ELF-1 (cell line): ENCODE measurements at regions not wholly inside any gene's neighbourhood (a gene's known extent, or its start where the extent isn't known, plus 50 kb on each side); places are given as distances from the start of the nearest gene placed in this dataset.

Source experiments
- DNase-seq: peaks from one replicate; pipeline ENCODE4 v3.0.0-alpha.2; 2016; ENCODE audit warnings: low read depth, low spot score

GRCh38 chr5:66348387-66349125 is 204.5 kb downstream of the SREK1 start:
- DNase-seq: no peak

- DNase-seq: no peak
Measured at GRCh38 chr5:66351813-66352212, 207.7 kb downstream of the SREK1 start.

- DNase-seq: no peak
Measured at GRCh38 chr5:66353186-66353585, 209.1 kb downstream of the SREK1 start.

GRCh38 chr5:66354422-66354821 is 210.3 kb downstream of the SREK1 start:
- no peak for DNase-seq

- no peak for DNase-seq
Measured at GRCh38 chr5:66356011-66356565, 212.0 kb downstream of the SREK1 start.

- no peak for DNase-seq
Measured at GRCh38 chr5:66358741-66359140, 214.6 kb downstream of the SREK1 start.

GRCh38 chr5:66361070-66361469 is 217.0 kb downstream of the SREK1 start:
- DNase-seq: no peak

GRCh38 chr5:66362046-66362445 is 217.9 kb downstream of the SREK1 start:
- no peak for DNase-seq

- DNase-seq: no peak
Measured at GRCh38 chr5:66362687-66363086, 218.6 kb downstream of the SREK1 start.

GRCh38 chr5:66363097-66363496 is 219.0 kb downstream of the SREK1 start:
- no peak for DNase-seq

GRCh38 chr5:66364186-66364585 is 220.1 kb downstream of the SREK1 start:
- no peak for DNase-seq

- DNase-seq: no peak
Measured at GRCh38 chr5:66365981-66366380, 221.9 kb downstream of the SREK1 start.

- DNase-seq: no peak
Measured at GRCh38 chr5:66367814-66368541, 223.9 kb downstream of the SREK1 start.

GRCh38 chr5:66368811-66369210 is 224.7 kb downstream of the SREK1 start:
- no peak for DNase-seq

GRCh38 chr5:66377747-66378146 is 218.4 kb upstream of the MAST4 start:
- no peak for DNase-seq

GRCh38 chr5:66378407-66378806 is 217.8 kb upstream of the MAST4 start:
- no peak for DNase-seq

GRCh38 chr5:66382152-66382551 is 214.0 kb upstream of the MAST4 start:
- DNase-seq: no peak

- DNase-seq: peak; percentile 15
Measured at GRCh38 chr5:66405145-66405544, 191.0 kb upstream of the MAST4 start.

- no peak for DNase-seq
Measured at GRCh38 chr5:66406761-66407336, 189.3 kb upstream of the MAST4 start.

GRCh38 chr5:66407765-66408164 is 188.4 kb upstream of the MAST4 start:
- DNase-seq: no peak

GRCh38 chr5:66408576-66408975 is 187.6 kb upstream of the MAST4 start:
- no peak for DNase-seq

- no peak for DNase-seq
Measured at GRCh38 chr5:66410122-66410521, 186.1 kb upstream of the MAST4 start.

- no peak for DNase-seq
Measured at GRCh38 chr5:66411701-66412100, 184.5 kb upstream of the MAST4 start.
